Endodermal cell (in vitro differentiated cells): ENCODE measurements at regions not wholly inside any gene's neighbourhood (a gene's known extent, or its start where the extent isn't known, plus 50 kb on each side); places are given as distances from the start of the nearest gene placed in this dataset.

Experiments used
- DNase-seq: peaks from one replicate; pipeline ENCODE4 v3.0.0-alpha.2; 2017
- H3K27ac ChIP-seq: 2 replicates; pipeline ENCODE4 v1.5.1; 2013; ENCODE audit warnings: mild to moderate bottlenecking, low read depth, low read length, moderate library complexity
- H3K27me3 ChIP-seq: 2 replicates; pipeline ENCODE4 v1.6.1; 2013; ENCODE audit warnings: mild to moderate bottlenecking, low read length, moderate library complexity; ENCODE audit not compliant: insufficient read depth, control insufficient read depth, poor library complexity, severe bottlenecking
- H3K36me3 ChIP-seq: 2 replicates; pipeline ENCODE4 v1.7.0; 2013; ENCODE audit warnings: mild to moderate bottlenecking, low read length, moderate library complexity; ENCODE audit not compliant: control insufficient read depth, insufficient read depth
- H3K4me1 ChIP-seq: one replicate; pipeline ENCODE4 v1.7.0; 2013; ENCODE audit warnings: low read length; ENCODE audit not compliant: control insufficient read depth, insufficient read depth
- H3K4me3 ChIP-seq: 2 replicates; pipeline ENCODE4 v1.5.1; 2013; ENCODE audit warnings: mild to moderate bottlenecking, low read length, moderate library complexity
- H3K9ac ChIP-seq: 2 replicates; pipeline ENCODE4 v1.6.1; 2013; ENCODE audit warnings: mild to moderate bottlenecking, low read length, moderate library complexity; ENCODE audit not compliant: poor library complexity, severe bottlenecking; ENCODE audit errors: extremely low read depth
- H3K9me3 ChIP-seq: 2 replicates; pipeline ENCODE4 v1.6.1; 2013; ENCODE audit warnings: mild to moderate bottlenecking, low read length, moderate library complexity; ENCODE audit not compliant: control insufficient read depth
- H3K27ac Mint-ChIP-seq: 2 replicates; pipeline ENCODE4 v1.8.0; 2020; ENCODE audit warnings: mixed read lengths
- H3K27me3 Mint-ChIP-seq: 2 replicates; pipeline ENCODE4 v1.8.0; 2021; ENCODE audit warnings: mild to moderate bottlenecking, mixed read lengths; ENCODE audit not compliant: insufficient read depth
- H3K36me3 Mint-ChIP-seq: 2 replicates; pipeline ENCODE4 v1.8.0; 2020; ENCODE audit warnings: low read depth, mixed read lengths
- H3K4me1 Mint-ChIP-seq: 2 replicates; pipeline ENCODE4 v1.8.0; 2020; ENCODE audit warnings: mixed read lengths
- H3K4me3 Mint-ChIP-seq: 2 replicates; pipeline ENCODE4 v1.8.0; 2020; ENCODE audit warnings: mild to moderate bottlenecking, moderate library complexity, mixed read lengths
- H3K9me3 Mint-ChIP-seq: 2 replicates; pipeline ENCODE4 v1.8.0; 2020; ENCODE audit warnings: mild to moderate bottlenecking, mixed read lengths
- WGBS, 2 experiments: methylation state at CpG; one replicate each; pipeline versions ENCODE4 v1.1.5 to v1.1.7; 2013; ENCODE audit warnings: missing lambda C conversion rate in 2 of 2, mixed read lengths in 1 of 2; ENCODE audit not compliant: insufficient coverage in 1 of 2, insufficient read length in 1 of 2; 5-methylcytosine and 5-hydroxymethylcytosine counted together
- TF ChIP-seq, protein P1 (sequence below): fragments of 200-600 bp; sonication (generic); conservative IDR thresholded peaks from 2 replicates; pipeline ENCODE4 v1.5.0; 2021; ENCODE audit warnings: antibody characterized with exemption, mild to moderate bottlenecking

DNA sequence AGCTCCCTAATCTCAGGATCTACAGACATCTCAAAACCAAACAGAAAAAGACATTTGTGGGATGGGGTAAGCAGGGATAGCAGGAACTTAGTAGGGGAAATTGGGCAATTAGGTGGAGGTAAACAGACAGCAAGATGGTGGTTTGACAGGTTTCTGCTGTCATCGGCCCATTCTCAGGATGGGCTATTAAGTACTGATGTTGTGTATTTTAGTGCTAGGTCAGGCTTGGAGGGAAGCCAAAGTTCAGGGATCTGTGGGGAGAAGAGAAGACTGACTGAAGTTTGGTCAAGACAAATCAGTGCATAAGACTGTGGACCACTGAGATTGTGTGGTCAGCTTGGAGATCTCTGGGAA is 96.8 kb upstream of the THUMPD2 start:
- TF ChIP-seq, protein P1, sequence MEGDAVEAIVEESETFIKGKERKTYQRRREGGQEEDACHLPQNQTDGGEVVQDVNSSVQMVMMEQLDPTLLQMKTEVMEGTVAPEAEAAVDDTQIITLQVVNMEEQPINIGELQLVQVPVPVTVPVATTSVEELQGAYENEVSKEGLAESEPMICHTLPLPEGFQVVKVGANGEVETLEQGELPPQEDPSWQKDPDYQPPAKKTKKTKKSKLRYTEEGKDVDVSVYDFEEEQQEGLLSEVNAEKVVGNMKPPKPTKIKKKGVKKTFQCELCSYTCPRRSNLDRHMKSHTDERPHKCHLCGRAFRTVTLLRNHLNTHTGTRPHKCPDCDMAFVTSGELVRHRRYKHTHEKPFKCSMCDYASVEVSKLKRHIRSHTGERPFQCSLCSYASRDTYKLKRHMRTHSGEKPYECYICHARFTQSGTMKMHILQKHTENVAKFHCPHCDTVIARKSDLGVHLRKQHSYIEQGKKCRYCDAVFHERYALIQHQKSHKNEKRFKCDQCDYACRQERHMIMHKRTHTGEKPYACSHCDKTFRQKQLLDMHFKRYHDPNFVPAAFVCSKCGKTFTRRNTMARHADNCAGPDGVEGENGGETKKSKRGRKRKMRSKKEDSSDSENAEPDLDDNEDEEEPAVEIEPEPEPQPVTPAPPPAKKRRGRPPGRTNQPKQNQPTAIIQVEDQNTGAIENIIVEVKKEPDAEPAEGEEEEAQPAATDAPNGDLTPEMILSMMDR = no peak
- no peaks in the 10 kb centered on the region for H3K27me3 ChIP-seq
- peaks cover 4% of the 10 kb centered on the region for H3K9me3 ChIP-seq
- no peak overlapping the region for H3K4me3 ChIP-seq
- Mint-ChIP-seq H3K4me3 (no peak overlapping the region), H3K9me3 (peaks cover 6% of the 10 kb centered on the region), H3K4me1 (no peaks in the 10 kb centered on the region), H3K27me3 (no peaks in the 10 kb centered on the region), H3K36me3 (no peaks in the 10 kb centered on the region), H3K27ac (no peak overlapping the region)
- H3K4me1 ChIP-seq = no peaks in the 10 kb centered on the region
- DNase-seq = no peak
- no peaks in the 10 kb centered on the region for H3K36me3 ChIP-seq
- WGBS, 2 experiments = 100% methylated on average over 1 of the region's 1 CpG
- H3K9ac ChIP-seq = no peak overlapping the region
- H3K27ac ChIP-seq = no peak overlapping the region

- H3K9ac ChIP-seq = no peak overlapping the region
- 97 to 100% methylated on average over 3 to 5 of the region's 5 CpGs for WGBS, 2 experiments
- H3K4me1 ChIP-seq = no peaks in the 10 kb centered on the region
These were observed 96.3 kb upstream of the THUMPD2 start for GRCh38 chr2:39875182-39875913.

GRCh38 chr2:39874236-39874635 is 95.2 kb upstream of the THUMPD2 start:
- H3K9ac ChIP-seq = no peak overlapping the region
- Mint-ChIP-seq H3K36me3 (no peaks in the 10 kb centered on the region), H3K27ac (no peak overlapping the region), H3K4me3 (no peak overlapping the region), H3K27me3 (no peaks in the 10 kb centered on the region), H3K4me1 (no peaks in the 10 kb centered on the region), H3K9me3 (no peaks in the 10 kb centered on the region)
- H3K4me3 ChIP-seq = no peak overlapping the region
- no peaks in the 10 kb centered on the region for H3K4me1 ChIP-seq
- H3K36me3 ChIP-seq = no peaks in the 10 kb centered on the region
- no peaks in the 10 kb centered on the region for H3K27me3 ChIP-seq
- H3K27ac ChIP-seq = no peak overlapping the region
- TF ChIP-seq, protein P1 = no peak
- H3K9me3 ChIP-seq = no peaks in the 10 kb centered on the region
- no peak for DNase-seq
- WGBS, 2 experiments = 95% methylated on average over 3 of the region's 4 CpGs; no CpG with 5 or more reads in 1 of the 2 experiments

More at GRCh38 chr2:39875182-39875913, 96.3 kb upstream of the THUMPD2 start:
- Histone ChIP-seq H3K9me3 (no peaks in the 10 kb centered on the region), H3K27ac (no peak overlapping the region), H3K36me3 (no peaks in the 10 kb centered on the region), H3K27me3 (no peaks in the 10 kb centered on the region), H3K4me3 (no peak overlapping the region)
- TF ChIP-seq, protein P1 = no peak
- H3K4me1 Mint-ChIP-seq = no peaks in the 10 kb centered on the region
- H3K36me3 Mint-ChIP-seq = no peaks in the 10 kb centered on the region
- no peak overlapping the region for H3K4me3 Mint-ChIP-seq
- H3K9me3 Mint-ChIP-seq = peaks cover 6% of the 10 kb centered on the region
- no peaks in the 10 kb centered on the region for H3K27me3 Mint-ChIP-seq
- DNase-seq = no peak
- no peak overlapping the region for H3K27ac Mint-ChIP-seq
